Esophagus muscularis mucosa (tissue), 4 donors: ENCODE measurements at regions not wholly inside any gene's neighbourhood (a gene's known extent, or its start where the extent isn't known, plus 50 kb on each side); places are given as distances from the start of the nearest gene placed in this dataset.
"Not testable (repeated sequence)": the region's sequence is repeated elsewhere in the genome, so short reads cannot be mapped to it uniquely, and the experiment has no call there.

Experiments used
- DNase-seq: peaks from one replicate; pipeline ENCODE4 v3.0.0-alpha.2; 2017; ENCODE audit errors: extremely low spot score
- H3K27ac ChIP-seq, 4 donors: fragments of 200-600 bp; sonication (generic); replicated peaks in 1 of 4; 1 replicate in 3 of 4; 2 replicates in 1 of 4; pipeline ENCODE4 v1.5.1; 2016 to 2019; ENCODE audit warnings: mild to moderate bottlenecking in 1 of 4
- H3K27me3 ChIP-seq, 4 donors: fragments of 200-600 bp; sonication (generic); one replicate each; pipeline versions ENCODE4 v1.5.1 to v1.6.0; 2016 to 2019
- H3K36me3 ChIP-seq, 4 donors: fragments of 200-600 bp; sonication (generic); one replicate each; pipeline ENCODE4 v1.5.1; 2016 to 2019
- H3K4me1 ChIP-seq, 4 donors: fragments of 200-600 bp; sonication (generic); one replicate each; pipeline ENCODE4 v1.5.1; 2016 to 2019
- H3K4me3 ChIP-seq, 4 donors: fragments of 200-600 bp; sonication (generic); 1 replicate in 2 of 4; 2 replicates in 2 of 4; pipeline ENCODE4 v1.5.1; 2016 to 2019; ENCODE audit warnings: mild to moderate bottlenecking in 4 of 4, moderate library complexity in 1 of 4
- H3K9me3 ChIP-seq, 4 donors: fragments of 200-600 bp; sonication (generic); 1 replicate in 3 of 4; 2 replicates in 1 of 4; pipeline ENCODE4 v1.5.1; 2016 to 2019
- EP300 ChIP-seq: sonication (generic); formaldehyde crosslinking; IDR thresholded peaks from one replicate; pipeline ENCODE4 v1.6.1; 2017; ENCODE audit warnings: antibody characterized with exemption
- POLR2A ChIP-seq: fragments of 450-650 bp; IDR thresholded peaks from one replicate; pipeline ENCODE4 v1.6.1; 2017; ENCODE audit warnings: antibody characterized with exemption, moderate library complexity, mild to moderate bottlenecking, low read depth
- POLR2AphosphoS5 ChIP-seq, 2 donors: sonication (generic); formaldehyde crosslinking; IDR thresholded peaks; one replicate each; pipeline ENCODE4 v1.6.1; 2017; ENCODE audit warnings: antibody characterized with exemption in 2 of 2
- WGBS: methylation state at CpG from one replicate; pipeline ENCODE4 v1.1.5; 2018; 5-methylcytosine and 5-hydroxymethylcytosine counted together
- intact Hi-C: fragments of 100-400 bp; cut with DNase I; formaldehyde crosslinking; loops from one replicate; pipeline ENCODE4 v1.15.1; 2023
- TF ChIP-seq, protein P1 (sequence below), 3 experiments: fragments of 200-600 bp in 2 of 3; fragments of 450-650 bp in 1 of 3; sonication (generic) in 2 of 3; IDR thresholded peaks; one replicate each; pipeline ENCODE4 v1.5.1; 2017 to 2019; ENCODE audit warnings: antibody characterized with exemption in 3 of 3, mild to moderate bottlenecking in 2 of 3, moderate library complexity in 1 of 3

DNA sequence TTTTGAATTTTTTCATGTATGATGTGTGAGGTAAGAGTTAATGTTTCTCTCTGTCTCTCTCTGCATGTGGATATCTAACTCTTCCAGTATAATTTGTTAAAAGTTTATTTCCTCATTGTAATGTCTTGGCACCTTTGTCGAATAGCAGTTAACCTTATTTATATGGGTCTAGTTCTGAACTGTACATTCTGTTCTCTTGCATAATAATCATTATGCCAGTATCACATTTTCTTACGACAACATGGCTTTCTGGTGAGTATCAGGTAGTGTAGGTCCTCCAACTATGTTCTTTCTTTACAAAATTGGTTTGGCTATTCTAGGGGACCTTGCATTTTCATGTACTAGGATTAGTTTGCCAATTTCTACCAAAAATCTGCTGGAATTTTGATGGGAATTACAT lies 337.0 kb upstream of the FZD8 start:
- Histone ChIP-seq H3K9me3 (no peaks in the 10 kb centered on the region), H3K27ac (no peak overlapping the region), H3K36me3 (no peaks in the 10 kb centered on the region), H3K27me3 (no peaks in the 10 kb centered on the region), H3K4me3 (no peak overlapping the region), H3K4me1 (no peaks in the 10 kb centered on the region)
- 80% methylated on average over 2 of the region's 2 CpGs for WGBS
- intact Hi-C loops, result no loop called here
- TF ChIP-seq EP300 (no peak), POLR2A (no peak), POLR2AphosphoS5 (IDR thresholded peaks at IDR 0.05) (no peak)
- TF ChIP-seq, protein P1, sequence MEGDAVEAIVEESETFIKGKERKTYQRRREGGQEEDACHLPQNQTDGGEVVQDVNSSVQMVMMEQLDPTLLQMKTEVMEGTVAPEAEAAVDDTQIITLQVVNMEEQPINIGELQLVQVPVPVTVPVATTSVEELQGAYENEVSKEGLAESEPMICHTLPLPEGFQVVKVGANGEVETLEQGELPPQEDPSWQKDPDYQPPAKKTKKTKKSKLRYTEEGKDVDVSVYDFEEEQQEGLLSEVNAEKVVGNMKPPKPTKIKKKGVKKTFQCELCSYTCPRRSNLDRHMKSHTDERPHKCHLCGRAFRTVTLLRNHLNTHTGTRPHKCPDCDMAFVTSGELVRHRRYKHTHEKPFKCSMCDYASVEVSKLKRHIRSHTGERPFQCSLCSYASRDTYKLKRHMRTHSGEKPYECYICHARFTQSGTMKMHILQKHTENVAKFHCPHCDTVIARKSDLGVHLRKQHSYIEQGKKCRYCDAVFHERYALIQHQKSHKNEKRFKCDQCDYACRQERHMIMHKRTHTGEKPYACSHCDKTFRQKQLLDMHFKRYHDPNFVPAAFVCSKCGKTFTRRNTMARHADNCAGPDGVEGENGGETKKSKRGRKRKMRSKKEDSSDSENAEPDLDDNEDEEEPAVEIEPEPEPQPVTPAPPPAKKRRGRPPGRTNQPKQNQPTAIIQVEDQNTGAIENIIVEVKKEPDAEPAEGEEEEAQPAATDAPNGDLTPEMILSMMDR (IDR thresholded peaks at IDR 0.05), result no peak
- DNase-seq, result no peak

DNA sequence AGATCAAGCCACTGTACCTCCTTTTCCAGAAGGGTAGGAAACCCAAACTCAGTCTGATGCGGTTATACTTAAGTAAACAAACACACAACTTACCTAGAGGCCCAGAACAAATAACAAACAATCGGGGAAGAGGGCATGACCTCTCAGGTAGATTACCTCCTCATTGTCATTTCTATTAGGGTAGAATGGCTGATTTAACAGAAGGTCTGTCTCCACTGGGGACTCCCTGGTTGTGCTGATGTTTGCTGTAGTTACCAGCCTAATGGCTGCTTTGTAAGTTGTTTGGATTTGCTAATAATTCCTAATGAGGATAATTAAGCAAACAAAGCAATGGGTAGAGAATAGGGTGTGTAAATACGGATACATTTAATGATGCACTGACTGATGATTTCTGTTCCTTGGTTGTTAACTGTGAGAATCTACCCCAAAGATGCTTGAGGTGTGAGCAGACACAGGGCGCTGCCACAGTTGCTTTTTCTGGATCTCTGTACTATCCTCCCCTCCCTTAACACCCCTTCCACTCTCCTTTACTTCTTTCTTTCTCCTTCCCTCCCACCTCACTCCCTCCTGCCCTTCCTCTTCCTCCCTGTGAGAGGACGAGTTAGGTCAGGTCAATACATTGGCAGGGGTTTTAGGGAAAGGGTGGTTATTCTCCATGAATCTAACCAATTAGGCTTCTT lies 332.0 kb upstream of the FZD8 start:
- H3K36me3 ChIP-seq, DNase-seq, H3K4me1 ChIP-seq, H3K27ac ChIP-seq, H3K4me3 ChIP-seq, intact Hi-C loops, H3K27me3 ChIP-seq, H3K9me3 ChIP-seq: not testable (repeated sequence)
- WGBS, result 67% methylated on average over 5 of the region's 5 CpGs

DNA sequence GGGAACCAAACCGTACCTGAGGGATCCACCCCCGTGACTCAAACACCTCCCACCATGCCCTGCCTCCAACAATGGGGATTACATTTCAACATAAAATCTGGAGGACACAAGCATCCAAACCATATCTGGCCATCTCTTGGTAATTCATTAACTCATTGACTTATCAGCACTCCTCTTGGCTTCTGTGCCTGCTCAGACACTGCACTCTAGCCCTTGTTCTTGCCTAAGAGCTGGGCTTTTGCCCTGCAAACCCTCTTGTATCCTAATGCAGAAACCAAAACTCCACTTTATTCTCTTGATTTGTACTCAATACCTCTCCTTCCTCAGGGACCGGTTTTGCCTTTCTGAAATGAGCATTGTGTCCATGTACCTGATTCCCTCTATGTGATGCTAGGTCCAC lies 330.2 kb upstream of the FZD8 start:
- intact Hi-C loops, result no loop called here
- Histone ChIP-seq H3K9me3 (no peaks in the 10 kb centered on the region), H3K27me3 (no peaks in the 10 kb centered on the region), H3K27ac (no peak overlapping the region), H3K4me3 (no peak overlapping the region), H3K4me1 (no peaks in the 10 kb centered on the region), H3K36me3 (no peaks in the 10 kb centered on the region)
- WGBS, result 92% methylated on average over 3 of the region's 3 CpGs
- TF ChIP-seq, protein P1 (IDR thresholded peaks at IDR 0.05), result no peak
- TF ChIP-seq POLR2AphosphoS5 (IDR thresholded peaks at IDR 0.05) (no peak), POLR2A (no peak), EP300 (no peak)
- DNase-seq, result no peak

DNA sequence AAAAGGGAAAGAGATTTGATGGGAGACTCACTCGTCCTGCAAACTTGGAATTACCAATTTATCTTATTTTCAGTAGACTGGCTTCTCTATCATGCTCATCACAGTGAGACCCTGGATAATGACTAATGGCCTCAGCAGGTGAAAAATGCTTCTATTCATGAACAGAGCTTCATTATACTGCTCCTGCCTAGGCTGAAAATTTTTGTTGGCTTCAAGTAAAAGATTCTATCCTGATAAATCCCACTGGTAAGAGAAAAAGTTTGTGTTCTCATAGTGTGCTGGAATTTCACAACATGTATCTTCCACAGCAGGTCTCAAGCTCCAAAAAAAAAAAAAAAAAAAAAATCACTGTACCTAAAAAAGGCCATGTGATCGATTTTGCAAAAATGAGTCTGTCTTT lies 329.3 kb upstream of the FZD8 start:
- no peak for TF ChIP-seq POLR2AphosphoS5 (IDR thresholded peaks at IDR 0.05)
- Histone ChIP-seq H3K4me1 (no peaks in the 10 kb centered on the region), H3K27me3 (no peaks in the 10 kb centered on the region), H3K27ac (no peak overlapping the region), H3K36me3 (no peaks in the 10 kb centered on the region), H3K9me3 (no peaks in the 10 kb centered on the region), H3K4me3 (no peak overlapping the region)
- DNase-seq, result no peak
- intact Hi-C loops, result no loop called here
- 77% methylated on average over 2 of the region's 2 CpGs for WGBS

DNA sequence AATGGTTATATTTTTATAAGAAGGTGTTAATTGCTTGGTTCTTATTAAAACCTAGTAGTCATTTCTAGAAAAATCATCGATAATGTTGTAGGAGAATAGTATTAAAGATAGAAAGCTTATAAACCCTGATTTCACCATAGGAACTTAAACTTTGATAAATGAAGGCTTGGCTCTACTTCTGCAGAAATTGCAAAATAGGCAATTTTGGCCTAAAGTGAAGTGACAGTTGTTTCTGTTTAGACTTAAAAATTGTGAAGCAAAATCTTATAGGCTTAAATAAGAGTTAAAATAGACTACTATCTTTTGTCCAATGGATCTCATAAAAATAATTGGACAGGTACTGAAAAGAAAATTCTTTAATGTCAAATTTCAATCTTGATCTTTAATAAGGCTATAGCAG lies 321.6 kb upstream of the FZD8 start:
- intact Hi-C loops, result no loop called here
- no peak overlapping the region for H3K27ac ChIP-seq
- no peak overlapping the region for H3K4me3 ChIP-seq
- H3K36me3 ChIP-seq, result no peaks in the 10 kb centered on the region
- H3K4me1 ChIP-seq, result peaks cover 0 to 9% (median 4%) of the 10 kb centered on the region in 4 donors
- no peak for DNase-seq
- H3K27me3 ChIP-seq, result no peaks in the 10 kb centered on the region
- 92% methylated on average over 1 of the region's 1 CpG for WGBS
- H3K9me3 ChIP-seq, result no peaks in the 10 kb centered on the region
- no peak for TF ChIP-seq EP300

DNA sequence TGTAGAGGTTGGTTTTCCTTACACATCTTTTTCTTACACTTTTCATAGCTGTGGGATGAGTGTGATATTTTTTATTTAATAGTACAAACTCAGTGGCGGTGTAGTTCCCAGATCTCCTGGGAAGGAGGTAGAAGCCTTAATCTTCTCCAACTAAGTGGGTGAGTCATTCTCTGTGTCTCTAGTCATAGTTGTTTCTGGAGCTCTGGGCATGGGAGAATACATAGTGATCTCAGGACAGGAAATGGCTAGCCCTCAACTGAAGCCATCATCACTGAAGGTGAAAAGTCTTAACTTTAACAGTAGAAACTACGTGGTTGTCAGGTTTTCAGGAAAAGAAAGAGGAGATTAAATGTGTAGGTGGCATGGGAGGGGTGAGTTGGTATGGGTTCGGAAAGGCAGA lies 319.4 kb upstream of the FZD8 start:
- H3K4me3 ChIP-seq, result no peak overlapping the region
- no peak for DNase-seq
- 94% methylated on average over 3 of the region's 3 CpGs for whole genome bisulfite sequencing
- no peaks in the 10 kb centered on the region for H3K27me3 ChIP-seq
- H3K36me3 ChIP-seq, result no peaks in the 10 kb centered on the region
- intact Hi-C loops, result no loop called here
- no peaks in the 10 kb centered on the region for H3K9me3 ChIP-seq
- no peak overlapping the region for H3K27ac ChIP-seq
- peaks cover 0 to 16% (median 10%) of the 10 kb centered on the region in 4 donors for H3K4me1 ChIP-seq
- TF ChIP-seq EP300 (no peak), POLR2AphosphoS5 (IDR thresholded peaks at IDR 0.05) (no peak), POLR2A (no peak)
- TF ChIP-seq, protein P1 (IDR thresholded peaks at IDR 0.05), result no peak
